ENCODE measurements at regions not wholly inside any gene's neighbourhood (a gene's known extent, or its start where the extent isn't known, plus 50 kb on each side); places are given as distances from the start of the nearest gene placed in this dataset.

DNA sequence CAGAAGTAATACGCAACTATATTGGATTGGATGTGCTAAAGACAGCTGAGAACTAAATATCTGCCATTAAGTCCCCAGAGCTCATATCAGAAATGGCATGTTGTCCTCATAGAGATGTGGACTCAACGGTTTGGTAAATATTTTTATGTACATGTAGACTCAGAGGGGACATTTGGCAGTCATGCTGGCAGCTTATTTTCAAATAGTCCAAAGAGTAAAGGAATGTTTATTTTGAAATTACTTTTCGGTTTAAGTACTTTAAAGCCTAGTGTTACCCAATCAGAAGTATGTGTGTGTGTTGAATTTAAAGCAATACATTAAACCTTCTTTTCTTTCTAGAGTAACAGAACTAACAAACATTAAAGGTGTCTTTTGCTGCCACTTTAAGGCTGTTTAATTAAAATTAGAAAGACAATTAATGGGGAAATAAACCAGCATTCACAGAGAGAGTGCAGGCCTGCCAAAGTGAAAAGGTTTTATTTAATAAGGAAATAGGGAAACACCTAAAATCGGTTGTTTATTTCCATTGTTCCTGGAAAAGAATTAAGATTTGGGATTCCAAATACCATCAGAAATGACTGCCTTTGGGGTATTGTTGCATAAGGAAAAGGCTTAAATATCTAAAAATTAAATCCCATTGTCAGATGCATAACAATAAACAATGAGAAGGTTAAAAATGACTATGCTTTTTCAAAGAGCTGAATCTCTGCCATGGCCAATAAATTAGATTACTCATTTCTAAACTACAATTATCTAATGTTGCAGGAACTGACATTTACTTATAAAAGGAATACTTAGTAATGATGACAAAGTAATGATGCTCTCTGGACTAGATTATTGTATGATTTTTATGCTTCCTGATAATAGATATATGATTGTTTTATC lies 113.4 kb upstream of the AHR start (continued):
- TF ChIP-seq, protein P1, sequence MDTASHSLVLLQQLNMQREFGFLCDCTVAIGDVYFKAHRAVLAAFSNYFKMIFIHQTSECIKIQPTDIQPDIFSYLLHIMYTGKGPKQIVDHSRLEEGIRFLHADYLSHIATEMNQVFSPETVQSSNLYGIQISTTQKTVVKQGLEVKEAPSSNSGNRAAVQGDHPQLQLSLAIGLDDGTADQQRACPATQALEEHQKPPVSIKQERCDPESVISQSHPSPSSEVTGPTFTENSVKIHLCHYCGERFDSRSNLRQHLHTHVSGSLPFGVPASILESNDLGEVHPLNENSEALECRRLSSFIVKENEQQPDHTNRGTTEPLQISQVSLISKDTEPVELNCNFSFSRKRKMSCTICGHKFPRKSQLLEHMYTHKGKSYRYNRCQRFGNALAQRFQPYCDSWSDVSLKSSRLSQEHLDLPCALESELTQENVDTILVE (CRISPR knock-in tag; IDR thresholded peaks at IDR 0.05): peak; percentile 80
- no peak for TF ChIP-seq RNF2 (conservative IDR thresholded peaks at IDR 0.05; ENCODE audit: low read depth)
- TF ChIP-seq ZNF724P (CRISPR knock-in tag; IDR thresholded peaks at IDR 0.05; ENCODE audit: borderline replicate concordance): no peak
- no peak for TF ChIP-seq ZNF224 (CRISPR knock-in tag; IDR thresholded peaks at IDR 0.05)
- TF ChIP-seq FOXO1 (CRISPR knock-in tag; IDR thresholded peaks at IDR 0.05): peak; percentile 91
- TF ChIP-seq NR2F2 (IDR thresholded peaks at IDR 0.05; ENCODE audit: borderline replicate concordance, low read depth): 0 out of 2 replicates have a peak, but pooled peaks have one; percentile 38
- no peak for TF ChIP-seq SIN3A (IDR thresholded peaks at IDR 0.05; ENCODE audit: borderline replicate concordance, low read depth, low read length)
- no peak for TF ChIP-seq BORCS8-MEF2B (CRISPR knock-in tag; IDR thresholded peaks at IDR 0.05)
- peak; percentile 91 for TF ChIP-seq CREM (IDR thresholded peaks at IDR 0.05)
- TF ChIP-seq CREM (CRISPR knock-in tag; IDR thresholded peaks at IDR 0.05): no peak
- TF ChIP-seq, protein P2, sequence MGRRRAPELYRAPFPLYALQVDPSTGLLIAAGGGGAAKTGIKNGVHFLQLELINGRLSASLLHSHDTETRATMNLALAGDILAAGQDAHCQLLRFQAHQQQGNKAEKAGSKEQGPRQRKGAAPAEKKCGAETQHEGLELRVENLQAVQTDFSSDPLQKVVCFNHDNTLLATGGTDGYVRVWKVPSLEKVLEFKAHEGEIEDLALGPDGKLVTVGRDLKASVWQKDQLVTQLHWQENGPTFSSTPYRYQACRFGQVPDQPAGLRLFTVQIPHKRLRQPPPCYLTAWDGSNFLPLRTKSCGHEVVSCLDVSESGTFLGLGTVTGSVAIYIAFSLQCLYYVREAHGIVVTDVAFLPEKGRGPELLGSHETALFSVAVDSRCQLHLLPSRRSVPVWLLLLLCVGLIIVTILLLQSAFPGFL (CRISPR knock-in tag; IDR thresholded peaks at IDR 0.05): no peak
- TF ChIP-seq SP5 (CRISPR knock-in tag; IDR thresholded peaks at IDR 0.05; ENCODE audit: borderline replicate concordance, low read depth): peak; percentile 33; the same call in 1 of the 2 replicates
- TF ChIP-seq ZNF33A (CRISPR knock-in tag; IDR thresholded peaks at IDR 0.05; ENCODE audit: borderline replicate concordance): peak; percentile 32; the same call in 1 of the 2 replicates
- no peak for TF ChIP-seq ZMAT3 (CRISPR knock-in tag; conservative IDR thresholded peaks at IDR 0.05)
- no peak for TF ChIP-seq SOX6 (IDR thresholded peaks at IDR 0.05)
- TF ChIP-seq SOX6 (CRISPR knock-in tag; IDR thresholded peaks at IDR 0.05): peak; percentile 88
- TF ChIP-seq HNRNPK (IDR thresholded peaks at IDR 0.05; ENCODE audit: low read depth, low read length, poor library complexity, severe bottlenecking): no peak
- TF ChIP-seq ZSCAN9 (CRISPR knock-in tag; IDR thresholded peaks at IDR 0.05; ENCODE audit: borderline replicate concordance): 0 out of 2 replicates have a peak, but pooled peaks have one; percentile 21
- TF ChIP-seq BCL6 (CRISPR knock-in tag; IDR thresholded peaks at IDR 0.05): peak; percentile 88
- TF ChIP-seq, protein P3, sequence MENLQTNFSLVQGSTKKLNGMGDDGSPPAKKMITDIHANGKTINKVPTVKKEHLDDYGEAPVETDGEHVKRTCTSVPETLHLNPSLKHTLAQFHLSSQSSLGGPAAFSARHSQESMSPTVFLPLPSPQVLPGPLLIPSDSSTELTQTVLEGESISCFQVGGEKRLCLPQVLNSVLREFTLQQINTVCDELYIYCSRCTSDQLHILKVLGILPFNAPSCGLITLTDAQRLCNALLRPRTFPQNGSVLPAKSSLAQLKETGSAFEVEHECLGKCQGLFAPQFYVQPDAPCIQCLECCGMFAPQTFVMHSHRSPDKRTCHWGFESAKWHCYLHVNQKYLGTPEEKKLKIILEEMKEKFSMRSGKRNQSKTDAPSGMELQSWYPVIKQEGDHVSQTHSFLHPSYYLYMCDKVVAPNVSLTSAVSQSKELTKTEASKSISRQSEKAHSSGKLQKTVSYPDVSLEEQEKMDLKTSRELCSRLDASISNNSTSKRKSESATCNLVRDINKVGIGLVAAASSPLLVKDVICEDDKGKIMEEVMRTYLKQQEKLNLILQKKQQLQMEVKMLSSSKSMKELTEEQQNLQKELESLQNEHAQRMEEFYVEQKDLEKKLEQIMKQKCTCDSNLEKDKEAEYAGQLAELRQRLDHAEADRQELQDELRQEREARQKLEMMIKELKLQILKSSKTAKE (CRISPR knock-in tag; IDR thresholded peaks at IDR 0.05; ENCODE audit: borderline replicate concordance): no peak
- peak; percentile 38; the same call in 1 of the 2 replicates for TF ChIP-seq NFYB (CRISPR knock-in tag; IDR thresholded peaks at IDR 0.05)
- TF ChIP-seq ZNF460 (CRISPR knock-in tag; IDR thresholded peaks at IDR 0.05; ENCODE audit: borderline replicate concordance): no peak
- TF ChIP-seq, protein P4, sequence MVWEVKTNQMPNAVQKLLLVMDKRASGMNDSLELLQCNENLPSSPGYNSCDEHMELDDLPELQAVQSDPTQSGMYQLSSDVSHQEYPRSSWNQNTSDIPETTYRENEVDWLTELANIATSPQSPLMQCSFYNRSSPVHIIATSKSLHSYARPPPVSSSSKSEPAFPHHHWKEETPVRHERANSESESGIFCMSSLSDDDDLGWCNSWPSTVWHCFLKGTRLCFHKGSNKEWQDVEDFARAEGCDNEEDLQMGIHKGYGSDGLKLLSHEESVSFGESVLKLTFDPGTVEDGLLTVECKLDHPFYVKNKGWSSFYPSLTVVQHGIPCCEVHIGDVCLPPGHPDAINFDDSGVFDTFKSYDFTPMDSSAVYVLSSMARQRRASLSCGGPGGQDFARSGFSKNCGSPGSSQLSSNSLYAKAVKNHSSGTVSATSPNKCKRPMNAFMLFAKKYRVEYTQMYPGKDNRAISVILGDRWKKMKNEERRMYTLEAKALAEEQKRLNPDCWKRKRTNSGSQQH (CRISPR knock-in tag; IDR thresholded peaks at IDR 0.05; ENCODE audit: low read depth): 0 out of 2 replicates have a peak, but pooled peaks have one; percentile 30
- no peak for TF ChIP-seq TBP (CRISPR knock-in tag; IDR thresholded peaks at IDR 0.05)
- TF ChIP-seq ZNF773 (CRISPR knock-in tag; IDR thresholded peaks at IDR 0.05; ENCODE audit: borderline replicate concordance): no peak
- TF ChIP-seq ZNF749 (CRISPR knock-in tag; IDR thresholded peaks at IDR 0.05; ENCODE audit: borderline replicate concordance): no peak

Data from HepG2 (cell line).